GM12875 (cell line): ENCODE measurements at regions not wholly inside any gene's neighbourhood (a gene's known extent, or its start where the extent isn't known, plus 50 kb on each side); places are given as distances from the start of the nearest gene placed in this dataset.

ENCODE experiments used
- H3K4me3 ChIP-seq: one replicate; pipeline ENCODE4 v1.5.1; 2011; ENCODE audit warnings: low read depth, low read length, control low read depth
- TF ChIP-seq, protein P1 (sequence below): IDR thresholded peaks from 2 replicates; pipeline ENCODE4 v1.5.1; 2011; ENCODE audit warnings: low read depth, mild to moderate bottlenecking, control low read depth, inconsistent platforms, low read length, moderate library complexity, borderline replicate concordance; ENCODE audit not compliant: insufficient read depth

DNA sequence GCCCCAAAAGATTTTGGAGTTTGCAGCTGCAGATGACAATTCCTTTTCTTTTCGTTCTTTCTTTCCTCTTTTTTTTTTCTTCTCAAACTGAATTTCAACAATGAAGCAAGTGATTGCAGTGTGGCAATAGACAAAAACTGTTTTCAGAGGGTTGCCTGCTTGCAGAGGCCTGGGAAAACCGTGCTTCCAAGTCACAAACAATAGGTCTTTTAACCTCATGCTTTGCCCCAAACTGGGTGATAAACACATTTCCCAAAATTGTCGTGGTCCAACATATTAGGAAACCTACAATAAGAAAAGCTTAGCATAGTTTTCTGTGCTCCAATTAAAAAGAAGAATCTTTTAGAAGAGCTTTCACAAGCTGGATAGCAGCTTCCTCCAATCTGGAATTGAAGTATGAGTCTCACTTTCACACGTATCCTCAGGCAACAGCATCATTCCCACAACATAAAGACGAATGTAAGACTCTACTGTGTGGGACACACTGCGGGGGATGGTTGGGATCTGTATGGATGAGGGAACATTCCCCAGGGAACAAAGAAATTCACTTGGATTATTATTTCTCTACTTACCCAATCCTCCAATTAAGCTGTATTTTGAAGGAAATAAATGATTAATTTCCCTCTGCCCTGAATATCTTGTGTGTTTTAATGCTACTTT lies 656.1 kb downstream of the RNF144A start:
- TF ChIP-seq, protein P1, sequence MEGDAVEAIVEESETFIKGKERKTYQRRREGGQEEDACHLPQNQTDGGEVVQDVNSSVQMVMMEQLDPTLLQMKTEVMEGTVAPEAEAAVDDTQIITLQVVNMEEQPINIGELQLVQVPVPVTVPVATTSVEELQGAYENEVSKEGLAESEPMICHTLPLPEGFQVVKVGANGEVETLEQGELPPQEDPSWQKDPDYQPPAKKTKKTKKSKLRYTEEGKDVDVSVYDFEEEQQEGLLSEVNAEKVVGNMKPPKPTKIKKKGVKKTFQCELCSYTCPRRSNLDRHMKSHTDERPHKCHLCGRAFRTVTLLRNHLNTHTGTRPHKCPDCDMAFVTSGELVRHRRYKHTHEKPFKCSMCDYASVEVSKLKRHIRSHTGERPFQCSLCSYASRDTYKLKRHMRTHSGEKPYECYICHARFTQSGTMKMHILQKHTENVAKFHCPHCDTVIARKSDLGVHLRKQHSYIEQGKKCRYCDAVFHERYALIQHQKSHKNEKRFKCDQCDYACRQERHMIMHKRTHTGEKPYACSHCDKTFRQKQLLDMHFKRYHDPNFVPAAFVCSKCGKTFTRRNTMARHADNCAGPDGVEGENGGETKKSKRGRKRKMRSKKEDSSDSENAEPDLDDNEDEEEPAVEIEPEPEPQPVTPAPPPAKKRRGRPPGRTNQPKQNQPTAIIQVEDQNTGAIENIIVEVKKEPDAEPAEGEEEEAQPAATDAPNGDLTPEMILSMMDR = no peak

DNA sequence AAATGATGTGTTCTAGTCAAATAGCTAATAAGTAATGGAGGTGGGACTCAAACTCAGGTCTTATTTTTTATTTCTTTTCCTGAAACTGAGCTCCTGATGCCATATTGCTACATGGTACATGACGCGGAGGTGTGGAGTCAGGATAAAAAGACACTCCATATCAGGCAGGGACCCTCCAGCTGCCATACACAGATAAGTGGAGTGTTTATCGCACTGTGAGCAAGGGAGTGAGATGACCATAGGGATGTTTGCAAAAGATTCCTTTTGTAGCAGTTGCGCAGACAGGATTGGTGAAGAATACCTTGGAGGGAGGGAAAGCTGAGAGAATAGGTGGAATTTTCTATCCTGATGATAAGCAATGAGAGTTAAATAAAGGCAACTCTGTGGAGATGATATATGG lies 657.2 kb downstream of the RNF144A start:
- TF ChIP-seq, protein P1 = no peak
- H3K4me3 ChIP-seq = no peak overlapping the region

More for the DNA sequence above, 656.1 kb downstream of the RNF144A start:
- H3K4me3 ChIP-seq = no peak overlapping the region

DNA sequence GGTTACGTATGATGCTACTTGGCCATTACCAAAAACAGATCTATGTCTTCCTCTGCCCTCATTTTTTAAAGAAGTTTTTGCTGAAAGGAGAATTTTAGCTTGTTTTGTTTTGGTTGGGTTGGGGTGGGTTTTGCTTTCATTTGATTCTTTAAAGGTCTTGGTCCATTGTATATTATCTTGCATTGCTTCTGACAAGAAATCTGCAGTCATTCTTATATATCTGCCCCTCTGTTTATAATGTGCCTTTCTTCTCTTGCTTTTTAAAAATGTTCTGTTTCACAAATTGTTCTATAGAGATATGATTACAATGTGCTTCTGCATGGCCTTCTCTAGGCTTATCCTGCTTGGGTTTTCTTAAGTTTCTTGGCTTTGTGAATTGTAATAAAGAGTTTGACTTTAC lies 660.6 kb downstream of the RNF144A start:
- TF ChIP-seq, protein P1 = no peak
- no peak overlapping the region for H3K4me3 ChIP-seq

DNA sequence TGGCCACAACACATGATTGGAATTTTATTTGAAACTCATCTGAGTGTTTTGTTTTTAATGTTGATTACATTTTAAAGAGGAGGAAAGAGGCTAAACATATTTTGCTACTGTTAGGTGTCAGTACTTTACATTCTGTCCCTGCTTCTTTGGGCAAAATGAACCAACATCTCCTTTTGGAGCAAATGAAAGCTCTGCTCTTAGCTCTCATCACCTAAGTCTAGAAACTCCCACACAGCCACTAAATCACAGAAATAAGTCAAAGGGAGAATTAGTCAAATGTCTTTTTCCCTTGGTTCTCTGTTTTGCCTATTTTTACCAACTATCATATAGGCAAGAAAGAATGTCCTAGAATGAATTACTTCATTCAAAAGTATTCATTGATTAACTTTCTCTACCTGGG lies 666.8 kb downstream of the RNF144A start:
- TF ChIP-seq, protein P1 = no peak
- H3K4me3 ChIP-seq = no peak overlapping the region

DNA sequence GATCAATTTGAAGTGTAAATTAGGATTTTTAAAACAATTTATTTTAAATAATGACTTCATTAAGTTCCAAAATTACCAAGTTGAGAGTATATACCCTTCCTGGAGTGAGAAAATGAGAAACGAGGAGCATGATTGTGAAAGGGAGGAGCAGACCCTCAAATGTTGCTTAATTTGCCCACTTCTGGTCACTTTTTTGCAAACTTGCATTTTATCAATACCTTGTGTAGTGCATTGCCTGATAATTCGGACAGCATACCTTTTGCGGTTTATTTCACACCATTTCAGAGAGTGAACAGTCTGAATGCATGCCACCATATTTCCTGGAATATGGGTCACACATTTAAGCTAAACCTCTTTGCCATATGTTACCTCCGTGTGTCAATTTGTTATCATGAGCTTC lies 669.7 kb downstream of the RNF144A start:
- TF ChIP-seq, protein P1 = no peak
- no peak overlapping the region for H3K4me3 ChIP-seq

DNA sequence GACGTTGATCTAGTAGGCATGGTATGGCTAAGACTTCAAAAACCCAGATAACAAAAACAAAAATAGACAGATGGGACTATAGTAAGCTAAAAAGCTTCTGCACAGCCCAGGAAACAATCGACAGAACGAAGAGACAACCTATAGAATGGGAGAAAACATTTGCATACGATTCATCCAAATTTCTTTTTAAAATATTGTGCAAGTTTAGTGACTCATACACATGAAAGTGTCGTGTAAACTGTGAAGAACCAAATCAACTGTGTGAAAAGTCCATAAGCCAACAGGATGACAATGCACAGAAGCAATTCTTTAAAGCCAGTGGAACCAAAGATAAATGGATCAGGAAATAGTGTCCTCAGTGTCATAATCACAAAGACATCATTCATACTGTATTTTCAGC lies 671.1 kb downstream of the RNF144A start:
- TF ChIP-seq, protein P1 = no peak
- no peak overlapping the region for H3K4me3 ChIP-seq

DNA sequence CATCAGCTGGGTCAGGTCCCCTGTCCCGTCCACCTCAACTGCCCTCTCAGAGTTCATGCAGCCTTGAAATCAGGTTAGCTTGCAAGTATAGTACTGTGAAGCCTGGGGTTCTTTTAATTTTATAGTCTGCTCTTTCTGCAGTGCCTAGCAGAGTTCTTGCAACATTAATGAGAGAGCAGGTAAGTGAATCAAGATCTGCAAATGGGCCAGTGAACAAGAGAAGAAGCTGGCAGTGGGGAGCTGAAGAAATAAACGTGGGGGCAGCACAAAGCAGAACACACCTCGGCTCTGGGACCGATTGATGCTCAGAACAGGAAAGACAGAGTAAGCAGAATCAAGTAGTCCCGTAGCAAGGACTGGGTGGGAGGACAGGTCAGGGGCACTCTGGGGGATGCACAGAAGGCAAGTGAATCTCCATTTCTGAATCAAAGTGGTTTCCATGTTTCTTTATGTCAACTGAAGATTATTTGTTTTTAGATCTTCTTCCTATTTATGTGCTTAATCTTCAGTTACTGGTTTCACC lies 675.5 kb downstream of the RNF144A start:
- TF ChIP-seq, protein P1 = no peak
- H3K4me3 ChIP-seq = no peak overlapping the region
